ENCODE measurements at regions not wholly inside any gene's neighbourhood (a gene's known extent, or its start where the extent isn't known, plus 50 kb on each side); places are given as distances from the start of the nearest gene placed in this dataset.

DNA sequence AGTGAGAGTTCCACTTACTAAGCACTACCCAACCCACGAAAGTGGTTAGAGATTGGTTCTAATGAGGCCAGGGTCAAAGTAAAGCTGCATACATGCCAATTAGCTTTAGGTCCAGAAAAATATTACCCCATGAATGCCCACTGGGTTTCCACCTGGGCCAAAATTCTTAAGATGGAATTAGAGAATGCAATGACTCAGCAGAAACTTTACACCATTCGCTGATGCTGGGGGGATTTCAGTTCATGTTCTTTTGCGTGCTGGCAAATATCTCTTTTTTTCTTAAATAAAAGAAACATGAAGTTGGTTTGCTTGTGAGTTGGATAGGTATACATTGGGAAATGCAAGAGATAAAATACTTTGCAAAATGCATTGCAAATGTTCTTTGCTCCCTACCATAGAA is 715.3 kb upstream of the MIR17HG start:
- no peak for TF ChIP-seq CTCF (IDR thresholded peaks at IDR 0.05; ENCODE audit: insufficient read depth, low read length, poor library complexity, severe bottlenecking)
- TF ChIP-seq EZH2phosphoT487 (conservative IDR thresholded peaks at IDR 0.05; ENCODE audit: low read length): no peak
